ENCODE measurements at regions not wholly inside any gene's neighbourhood (a gene's known extent, or its start where the extent isn't known, plus 50 kb on each side); places are given as distances from the start of the nearest gene placed in this dataset.

- no peak for TF ChIP-seq POLR2A (IDR thresholded peaks at IDR 0.05)
- TF ChIP-seq EP300 (IDR thresholded peaks at IDR 0.05): no peak
- TF ChIP-seq, protein P1, sequence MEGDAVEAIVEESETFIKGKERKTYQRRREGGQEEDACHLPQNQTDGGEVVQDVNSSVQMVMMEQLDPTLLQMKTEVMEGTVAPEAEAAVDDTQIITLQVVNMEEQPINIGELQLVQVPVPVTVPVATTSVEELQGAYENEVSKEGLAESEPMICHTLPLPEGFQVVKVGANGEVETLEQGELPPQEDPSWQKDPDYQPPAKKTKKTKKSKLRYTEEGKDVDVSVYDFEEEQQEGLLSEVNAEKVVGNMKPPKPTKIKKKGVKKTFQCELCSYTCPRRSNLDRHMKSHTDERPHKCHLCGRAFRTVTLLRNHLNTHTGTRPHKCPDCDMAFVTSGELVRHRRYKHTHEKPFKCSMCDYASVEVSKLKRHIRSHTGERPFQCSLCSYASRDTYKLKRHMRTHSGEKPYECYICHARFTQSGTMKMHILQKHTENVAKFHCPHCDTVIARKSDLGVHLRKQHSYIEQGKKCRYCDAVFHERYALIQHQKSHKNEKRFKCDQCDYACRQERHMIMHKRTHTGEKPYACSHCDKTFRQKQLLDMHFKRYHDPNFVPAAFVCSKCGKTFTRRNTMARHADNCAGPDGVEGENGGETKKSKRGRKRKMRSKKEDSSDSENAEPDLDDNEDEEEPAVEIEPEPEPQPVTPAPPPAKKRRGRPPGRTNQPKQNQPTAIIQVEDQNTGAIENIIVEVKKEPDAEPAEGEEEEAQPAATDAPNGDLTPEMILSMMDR (IDR thresholded peaks at IDR 0.05): no peak
These were observed 205.7 kb upstream of the PSMD7 start for GRCh38 chr16:74090871-74091270.

All from suprapubic skin (tissue), 3 donors.